C1 segment of cervical spinal cord (tissue), 14 donors: ENCODE measurements at regions not wholly inside any gene's neighbourhood (a gene's known extent, or its start where the extent isn't known, plus 50 kb on each side); places are given as distances from the start of the nearest gene placed in this dataset.
"Not testable (repeated sequence)": the region's sequence is repeated elsewhere in the genome, so short reads cannot be mapped to it uniquely, and the experiment has no call there.

ENCODE experiments used
- DNase-seq, 14 donors: peaks; one replicate each; lab custom pipeline; 2025; lab: John Stamatoyannopoulos, UW

GRCh38 chr15:62218841-62219240 lies 53.8 kb upstream of the C2CD4B start:
- DNase-seq: no peak

GRCh38 chr15:62219799-62220198 lies 54.7 kb upstream of the C2CD4B start:
- no peak for DNase-seq

GRCh38 chr15:62223020-62223419 lies 57.9 kb upstream of the C2CD4B start:
- no peak for DNase-seq

GRCh38 chr15:62228604-62229003 lies 63.5 kb upstream of the C2CD4B start:
- no peak for DNase-seq

GRCh38 chr15:62231856-62232255 lies 66.8 kb upstream of the C2CD4B start:
- DNase-seq: no peak

- DNase-seq: no peak
Observed at GRCh38 chr15:62240121-62241096, 75.3 kb upstream of the C2CD4B start.

GRCh38 chr15:62241135-62241770 lies 76.2 kb upstream of the C2CD4B start:
- DNase-seq: no peak

- DNase-seq: no peak
Observed at GRCh38 chr15:62242999-62243398, 77.9 kb upstream of the C2CD4B start.

GRCh38 chr15:62244762-62245161 lies 79.7 kb upstream of the C2CD4B start:
- DNase-seq: no peak

GRCh38 chr15:62248277-62248984 lies 83.3 kb upstream of the C2CD4B start:
- DNase-seq: no peak

GRCh38 chr15:62249501-62249900 lies 84.4 kb upstream of the C2CD4B start:
- DNase-seq: no peak

GRCh38 chr15:62250186-62250585 lies 85.1 kb upstream of the C2CD4B start:
- DNase-seq: peak in 1 of 14 donors; percentile 33

GRCh38 chr15:62250978-62251377 lies 85.9 kb upstream of the C2CD4B start:
- DNase-seq: no peak

GRCh38 chr15:62253294-62253693 lies 88.2 kb upstream of the C2CD4B start:
- no peak for DNase-seq

- DNase-seq: peak in 3 of 14 donors; percentile 3 to 6 (median 5)
Observed at GRCh38 chr15:62254137-62254934, 89.3 kb upstream of the C2CD4B start.

GRCh38 chr15:62256430-62256829 lies 91.3 kb upstream of the C2CD4B start:
- DNase-seq: not testable (repeated sequence)

- DNase-seq: no peak
Observed at GRCh38 chr15:62257996-62258521, 93.0 kb upstream of the C2CD4B start.

- no peak for DNase-seq
Observed at GRCh38 chr15:62262305-62262941, 97.3 kb upstream of the C2CD4B start.

- no peak for DNase-seq
Observed at GRCh38 chr15:62264196-62264595, 99.1 kb upstream of the C2CD4B start.

- no peak for DNase-seq
Observed at GRCh38 chr15:62269504-62269903, 104.4 kb upstream of the C2CD4B start.
